ENCODE measurements at regions not wholly inside any gene's neighbourhood (a gene's known extent, or its start where the extent isn't known, plus 50 kb on each side); places are given as distances from the start of the nearest gene placed in this dataset.

DNA sequence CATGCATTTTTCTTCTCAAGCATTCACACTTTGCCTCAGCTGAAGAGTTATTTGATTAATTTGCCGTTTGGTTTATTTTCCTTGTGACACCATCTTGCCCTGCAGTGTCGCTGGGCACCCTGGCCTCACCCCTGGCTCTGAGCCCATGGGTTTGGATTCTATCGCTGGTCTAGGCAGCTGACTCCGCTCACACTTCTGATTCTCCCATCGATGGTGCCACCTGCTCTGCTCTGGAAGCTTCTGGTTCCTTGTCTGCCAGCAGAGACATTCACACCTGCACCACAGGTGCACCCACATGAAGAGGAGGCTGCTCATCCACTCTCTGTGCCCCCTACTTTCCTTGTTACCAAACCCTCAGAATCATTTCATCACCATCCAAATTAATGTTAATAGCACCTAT lies 291.6 kb upstream of the CDH4 start:
- Histone ChIP-seq H3K27ac (ENCODE audit: low read depth, low read length) (no peak overlapping the region), H3K27me3 (ENCODE audit: control insufficient read depth, insufficient read depth, low read length, poor library complexity, severe bottlenecking) (no peaks in the 10 kb centered on the region), H3K9me3 (ENCODE audit: control insufficient read depth, low read length) (no peaks in the 10 kb centered on the region), H3K4me3 (ENCODE audit: low read length) (no peak overlapping the region), H3K4me1 (ENCODE audit: control insufficient read depth, insufficient read depth, low read length) (peaks cover 2% of the 10 kb centered on the region), H3K9ac (ENCODE audit: extremely low read depth, low read length, poor library complexity, severe bottlenecking) (no peak overlapping the region), H3K36me3 (ENCODE audit: control insufficient read depth, insufficient read depth, low read length) (no peaks in the 10 kb centered on the region)
- Mint-ChIP-seq H3K9me3 (no peaks in the 10 kb centered on the region), H3K36me3 (ENCODE audit: low read depth) (no peaks in the 10 kb centered on the region), H3K4me3 (no peak overlapping the region), H3K27ac (no peak overlapping the region), H3K27me3 (ENCODE audit: insufficient read depth) (peaks cover 59% of the 10 kb centered on the region), H3K4me1 (peaks cover 10% of the 10 kb centered on the region)
- TF ChIP-seq, protein P1, sequence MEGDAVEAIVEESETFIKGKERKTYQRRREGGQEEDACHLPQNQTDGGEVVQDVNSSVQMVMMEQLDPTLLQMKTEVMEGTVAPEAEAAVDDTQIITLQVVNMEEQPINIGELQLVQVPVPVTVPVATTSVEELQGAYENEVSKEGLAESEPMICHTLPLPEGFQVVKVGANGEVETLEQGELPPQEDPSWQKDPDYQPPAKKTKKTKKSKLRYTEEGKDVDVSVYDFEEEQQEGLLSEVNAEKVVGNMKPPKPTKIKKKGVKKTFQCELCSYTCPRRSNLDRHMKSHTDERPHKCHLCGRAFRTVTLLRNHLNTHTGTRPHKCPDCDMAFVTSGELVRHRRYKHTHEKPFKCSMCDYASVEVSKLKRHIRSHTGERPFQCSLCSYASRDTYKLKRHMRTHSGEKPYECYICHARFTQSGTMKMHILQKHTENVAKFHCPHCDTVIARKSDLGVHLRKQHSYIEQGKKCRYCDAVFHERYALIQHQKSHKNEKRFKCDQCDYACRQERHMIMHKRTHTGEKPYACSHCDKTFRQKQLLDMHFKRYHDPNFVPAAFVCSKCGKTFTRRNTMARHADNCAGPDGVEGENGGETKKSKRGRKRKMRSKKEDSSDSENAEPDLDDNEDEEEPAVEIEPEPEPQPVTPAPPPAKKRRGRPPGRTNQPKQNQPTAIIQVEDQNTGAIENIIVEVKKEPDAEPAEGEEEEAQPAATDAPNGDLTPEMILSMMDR (conservative IDR thresholded peaks at IDR 0.05), result no peak
- peak; percentile 4 for DNase-seq
- WGBS, 2 experiments (ENCODE audit: insufficient coverage in 1 of 2, insufficient read length in 1 of 2), result 89 to 95% methylated on average over 5 of the region's 5 CpGs

DNA sequence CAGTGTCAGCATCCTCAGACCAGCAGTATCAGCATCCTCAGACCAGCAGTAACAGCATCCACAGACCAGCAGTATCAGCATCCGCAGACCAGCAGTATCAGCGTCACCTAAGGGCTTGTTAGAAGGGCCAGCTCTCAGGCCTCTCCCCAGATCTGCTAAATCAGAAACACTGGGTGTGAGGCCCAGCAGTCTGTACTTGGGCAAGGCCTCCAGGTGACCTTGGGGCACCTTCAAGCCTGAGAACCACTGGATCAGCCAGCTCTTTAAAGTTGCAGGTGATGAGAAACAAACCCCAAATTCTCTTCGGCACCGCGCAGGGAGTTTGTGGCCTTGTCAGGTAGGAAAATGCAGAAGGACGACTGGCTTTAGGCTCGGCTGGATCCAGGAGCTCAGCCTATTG lies 290.5 kb upstream of the CDH4 start:
- Histone ChIP-seq H3K27me3 (ENCODE audit: control insufficient read depth, insufficient read depth, low read length, poor library complexity, severe bottlenecking) (no peaks in the 10 kb centered on the region), H3K27ac (ENCODE audit: low read depth, low read length) (no peak overlapping the region), H3K4me1 (ENCODE audit: control insufficient read depth, insufficient read depth, low read length) (peaks cover 2% of the 10 kb centered on the region), H3K4me3 (ENCODE audit: low read length) (no peak overlapping the region), H3K9ac (ENCODE audit: extremely low read depth, low read length, poor library complexity, severe bottlenecking) (no peak overlapping the region), H3K9me3 (ENCODE audit: control insufficient read depth, low read length) (no peaks in the 10 kb centered on the region), H3K36me3 (ENCODE audit: control insufficient read depth, insufficient read depth, low read length) (no peaks in the 10 kb centered on the region)
- H3K4me3 Mint-ChIP-seq, result no peak overlapping the region
- TF ChIP-seq, protein P1 (conservative IDR thresholded peaks at IDR 0.05), result no peak
- DNase-seq, result peak; percentile 17
- 94 to 100% methylated on average over 3 to 7 of the region's 7 CpGs for WGBS, 2 experiments (ENCODE audit: insufficient coverage in 1 of 2, insufficient read length in 1 of 2)
- peaks cover 55% of the 10 kb centered on the region for H3K27me3 Mint-ChIP-seq (ENCODE audit: insufficient read depth)
- no peak overlapping the region for H3K27ac Mint-ChIP-seq
- no peaks in the 10 kb centered on the region for H3K36me3 Mint-ChIP-seq (ENCODE audit: low read depth)
- peaks cover 10% of the 10 kb centered on the region for H3K4me1 Mint-ChIP-seq
- H3K9me3 Mint-ChIP-seq, result no peaks in the 10 kb centered on the region

DNA sequence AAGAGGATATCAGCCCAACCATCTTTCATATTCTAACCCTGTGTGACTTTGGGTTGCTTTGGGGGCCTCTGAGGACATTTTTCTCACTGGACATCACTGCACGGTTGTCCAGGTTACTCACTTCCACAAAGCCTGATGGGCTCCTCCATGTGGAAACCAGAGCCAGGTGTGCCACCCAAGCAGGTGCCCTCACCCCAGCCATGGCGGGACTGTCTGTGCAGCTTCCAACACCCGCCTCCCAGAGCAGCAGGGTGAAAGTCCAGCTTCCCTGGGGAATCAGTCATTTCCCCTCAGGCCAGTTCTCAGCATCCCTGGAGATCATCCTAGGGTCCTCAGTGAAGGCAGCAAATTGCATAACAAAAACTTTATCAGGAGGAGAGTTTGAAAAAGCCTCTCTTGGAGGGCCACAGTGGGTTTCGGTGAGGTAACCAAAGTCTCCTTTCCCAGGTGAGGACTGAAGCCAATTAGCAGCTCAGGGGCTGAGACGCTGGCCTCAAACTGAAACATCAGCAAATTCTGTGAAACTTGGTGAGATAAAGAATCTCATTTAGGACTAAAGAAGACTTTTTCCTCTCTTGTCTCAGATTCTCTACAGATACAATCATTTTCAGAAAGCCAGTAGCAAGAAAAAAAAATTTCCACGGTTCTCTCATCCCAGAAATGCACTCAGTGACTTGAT lies 289.6 kb upstream of the CDH4 start:
- Histone ChIP-seq H3K36me3 (ENCODE audit: control insufficient read depth, insufficient read depth, low read length) (no peaks in the 10 kb centered on the region), H3K9ac (ENCODE audit: extremely low read depth, low read length, poor library complexity, severe bottlenecking) (no peak overlapping the region), H3K9me3 (ENCODE audit: control insufficient read depth, low read length) (no peaks in the 10 kb centered on the region), H3K4me3 (ENCODE audit: low read length) (no peak overlapping the region), H3K27ac (ENCODE audit: low read depth, low read length) (no peak overlapping the region), H3K27me3 (ENCODE audit: control insufficient read depth, insufficient read depth, low read length, poor library complexity, severe bottlenecking) (no peaks in the 10 kb centered on the region), H3K4me1 (ENCODE audit: control insufficient read depth, insufficient read depth, low read length) (peaks cover 2% of the 10 kb centered on the region)
- TF ChIP-seq, protein P1 (conservative IDR thresholded peaks at IDR 0.05), result no peak
- Mint-ChIP-seq H3K27me3 (ENCODE audit: insufficient read depth) (peaks cover 49% of the 10 kb centered on the region), H3K4me1 (peaks cover 10% of the 10 kb centered on the region), H3K27ac (no peak overlapping the region), H3K9me3 (no peaks in the 10 kb centered on the region), H3K36me3 (ENCODE audit: low read depth) (no peaks in the 10 kb centered on the region), H3K4me3 (no peak overlapping the region)
- WGBS, 2 experiments (ENCODE audit: insufficient coverage in 1 of 2, insufficient read length in 1 of 2), result 69 to 100% methylated on average over 2 to 6 of the region's 6 CpGs
- DNase-seq, result peak; percentile 29

All from endodermal cell (in vitro differentiated cells).